OCI-LY7 (cell line): ENCODE measurements at regions not wholly inside any gene's neighbourhood (a gene's known extent, or its start where the extent isn't known, plus 50 kb on each side); places are given as distances from the start of the nearest gene placed in this dataset.

ENCODE experiments used
- BruUV-seq: library from RNA; stranded (reverse); fragments of 400-500 nt; replicated peaks from 2 replicates; lab custom pipeline; 2021; lab: Mats Ljungman, UMichigan
- CTCF ChIA-PET: fragments of 300-600 bp; sonication (Branson Sonifier 250); formaldehyde crosslinking; loops from one replicate; lab custom pipeline; 2022; ENCODE audit warnings: antibody characterized with exemption; ENCODE audit not compliant: unreplicated experiment; lab: Charles Lee
- POLR2A ChIA-PET: fragments of 300-600 bp; sonication (Branson Sonifier 250); formaldehyde crosslinking; loops from one replicate; lab custom pipeline; 2022; ENCODE audit warnings: antibody characterized with exemption; lab: Charles Lee
- DNase-seq: peaks from one replicate; pipeline ENCODE4 v3.0.0-alpha.2; 2015; ENCODE audit warnings: low spot score
- H2AFZ ChIP-seq: fragments of 200-600 bp; sonication (generic), shearing (Covaris generic); 2 replicates; pipeline ENCODE4 v1.6.1; 2014; ENCODE audit warnings: mild to moderate bottlenecking, antibody characterized with exemption, low read length, moderate library complexity
- H3K27ac ChIP-seq: fragments of 200-600 bp; sonication (generic); 2 replicates; pipeline ENCODE4 v1.5.1; 2014; ENCODE audit warnings: mixed run types, low read depth, mild to moderate bottlenecking, moderate library complexity, low read length, inconsistent platforms; ENCODE audit not compliant: poor library complexity, severe bottlenecking
- H3K36me3 ChIP-seq: fragments of 200-600 bp; sonication (generic); 2 replicates; pipeline ENCODE4 v1.6.1; 2014; ENCODE audit warnings: mild to moderate bottlenecking, antibody characterized with exemption, low read length, moderate library complexity, mixed read lengths; ENCODE audit not compliant: insufficient read depth
- H3K4me1 ChIP-seq: fragments of 200-600 bp; sonication (generic); 2 replicates; pipeline ENCODE4 v1.5.1; 2014; ENCODE audit warnings: mild to moderate bottlenecking, low read length; ENCODE audit not compliant: insufficient read depth, poor library complexity, severe bottlenecking
- H3K4me2 ChIP-seq: fragments of 200-600 bp; sonication (generic); 2 replicates; pipeline ENCODE4 v1.6.1; 2014; ENCODE audit warnings: mild to moderate bottlenecking, low read length
- H3K4me3 ChIP-seq: fragments of 200-600 bp; sonication (generic); 2 replicates; pipeline ENCODE4 v1.5.1; 2014; ENCODE audit warnings: mild to moderate bottlenecking, low read depth, low read length; ENCODE audit not compliant: poor library complexity, severe bottlenecking
- H3K79me2 ChIP-seq: fragments of 200-600 bp; sonication (generic); 2 replicates; pipeline ENCODE4 v1.6.1; 2016; ENCODE audit warnings: low read depth, mild to moderate bottlenecking, low read length, moderate library complexity, mixed read lengths; ENCODE audit not compliant: insufficient read depth
- H3K9me2 ChIP-seq: fragments of 200-600 bp; sonication (generic); 2 replicates; pipeline ENCODE4 v1.6.1; 2016; ENCODE audit warnings: mild to moderate bottlenecking, low read length, mixed read lengths; ENCODE audit not compliant: insufficient read depth
- H3K9me3 ChIP-seq: fragments of 200-600 bp; sonication (generic); 2 replicates; pipeline ENCODE4 v1.6.1; 2014; ENCODE audit warnings: mild to moderate bottlenecking, mixed run types, low read length, mixed read lengths
- H4K20me1 ChIP-seq: fragments of 200-600 bp; sonication (generic); 2 replicates; pipeline ENCODE4 v1.6.1; 2014; ENCODE audit warnings: mild to moderate bottlenecking, antibody characterized with exemption, low read length, moderate library complexity, mixed read lengths; ENCODE audit not compliant: insufficient read depth
- CTCF ChIP-seq: fragments of 200-600 bp; sonication (generic); conservative IDR thresholded peaks from 2 replicates; pipeline ENCODE4 v1.5.1; 2014; ENCODE audit warnings: mild to moderate bottlenecking, antibody characterized with exemption, low read length, moderate library complexity, mixed read lengths
- EZH2phosphoT487 ChIP-seq: fragments of 200-600 bp; sonication (generic); IDR thresholded peaks from 2 replicates; pipeline ENCODE4 v1.6.1; 2018; ENCODE audit warnings: low read depth, borderline replicate concordance, mild to moderate bottlenecking, mixed run types, antibody characterized with exemption, low read length, moderate library complexity, mixed read lengths
- intact Hi-C: fragments of 100-400 bp; cut with micrococcal nuclease; formaldehyde crosslinking; loops from one replicate; pipeline ENCODE4 v1.10.0; 2022; ENCODE audit not compliant: unreplicated experiment

- no TSS peak for BruUV-seq
- POLR2A ChIA-PET: interaction anchor here (0.6 kb wide), 1 partner anchor 56 kb away, joined by 3 read pairs; no protein-coding TSS in a partner anchor
- CTCF ChIA-PET: no interaction called here
Observed at GRCh38 chr4:124910327-124910726, 197.8 kb upstream of the ANKRD50 start.

GRCh38 chr4:124907881-124908280 lies 195.3 kb upstream of the ANKRD50 start:
- no peak overlapping the region for H3K27ac ChIP-seq
- H3K79me2 ChIP-seq: no peaks in the 10 kb centered on the region
- H2AFZ ChIP-seq: no peak overlapping the region
- ChIA-PET CTCF (no interaction called here), POLR2A (interaction anchor here (0.6 to 0.7 kb wide), 2 partner anchors 17 to 594 kb away, joined by 3 to 5 read pairs; no protein-coding TSS in a partner anchor)
- H3K9me3 ChIP-seq: no peaks in the 10 kb centered on the region
- intact Hi-C loops: no loop called here
- no peaks in the 10 kb centered on the region for H4K20me1 ChIP-seq
- H3K36me3 ChIP-seq: no peaks in the 10 kb centered on the region
- no TSS peak for BruUV-seq
- DNase-seq: no peak
- TF ChIP-seq EZH2phosphoT487: no peak
- no peak for TF ChIP-seq CTCF
- no peaks in the 10 kb centered on the region for H3K9me2 ChIP-seq
- H3K4me3 ChIP-seq: no peak overlapping the region
- H3K4me1 ChIP-seq: no peaks in the 10 kb centered on the region
- no peak overlapping the region for H3K4me2 ChIP-seq

More at GRCh38 chr4:124910327-124910726, 197.8 kb upstream of the ANKRD50 start:
- H3K79me2 ChIP-seq: no peaks in the 10 kb centered on the region
- H3K27ac ChIP-seq: no peak overlapping the region
- H3K9me3 ChIP-seq: no peaks in the 10 kb centered on the region
- TF ChIP-seq CTCF (no peak), EZH2phosphoT487 (no peak)
- no peak overlapping the region for H3K4me3 ChIP-seq
- H2AFZ ChIP-seq: no peak overlapping the region
- no peak for DNase-seq
- no peaks in the 10 kb centered on the region for H3K9me2 ChIP-seq
- intact Hi-C loops: no loop called here
- no peaks in the 10 kb centered on the region for H3K4me1 ChIP-seq
- H3K36me3 ChIP-seq: no peaks in the 10 kb centered on the region
- no peak overlapping the region for H3K4me2 ChIP-seq
- H4K20me1 ChIP-seq: no peaks in the 10 kb centered on the region

- CTCF ChIA-PET: no interaction called here
Observed at GRCh38 chr4:124905441-124905840, 192.9 kb upstream of the ANKRD50 start.

More at GRCh38 chr4:124905441-124905840, 192.9 kb upstream of the ANKRD50 start:
- H3K4me2 ChIP-seq: no peak overlapping the region
- BruUV-seq: no TSS peak
- DNase-seq: no peak
- H3K4me3 ChIP-seq: no peak overlapping the region
- intact Hi-C loops: no loop called here
- no peaks in the 10 kb centered on the region for H3K4me1 ChIP-seq
- H3K79me2 ChIP-seq: no peaks in the 10 kb centered on the region
- H3K27ac ChIP-seq: no peak overlapping the region
- H3K9me3 ChIP-seq: no peaks in the 10 kb centered on the region
- no peak overlapping the region for H2AFZ ChIP-seq
- H4K20me1 ChIP-seq: no peaks in the 10 kb centered on the region
- TF ChIP-seq CTCF: no peak
- no peak for TF ChIP-seq EZH2phosphoT487
- no peaks in the 10 kb centered on the region for H3K9me2 ChIP-seq
- POLR2A ChIA-PET: no interaction called here
- no peaks in the 10 kb centered on the region for H3K36me3 ChIP-seq
